NCI-H345 (cell line): ENCODE measurements at regions not wholly inside any gene's neighbourhood (a gene's known extent, or its start where the extent isn't known, plus 50 kb on each side); places are given as distances from the start of the nearest gene placed in this dataset.
"Not testable (repeated sequence)": the region's sequence is repeated elsewhere in the genome, so short reads cannot be mapped to it uniquely, and the experiment has no call there.

Source experiments
- DNase-seq: peaks from one replicate; lab custom pipeline; 2025; lab: John Stamatoyannopoulos, UW

DNA sequence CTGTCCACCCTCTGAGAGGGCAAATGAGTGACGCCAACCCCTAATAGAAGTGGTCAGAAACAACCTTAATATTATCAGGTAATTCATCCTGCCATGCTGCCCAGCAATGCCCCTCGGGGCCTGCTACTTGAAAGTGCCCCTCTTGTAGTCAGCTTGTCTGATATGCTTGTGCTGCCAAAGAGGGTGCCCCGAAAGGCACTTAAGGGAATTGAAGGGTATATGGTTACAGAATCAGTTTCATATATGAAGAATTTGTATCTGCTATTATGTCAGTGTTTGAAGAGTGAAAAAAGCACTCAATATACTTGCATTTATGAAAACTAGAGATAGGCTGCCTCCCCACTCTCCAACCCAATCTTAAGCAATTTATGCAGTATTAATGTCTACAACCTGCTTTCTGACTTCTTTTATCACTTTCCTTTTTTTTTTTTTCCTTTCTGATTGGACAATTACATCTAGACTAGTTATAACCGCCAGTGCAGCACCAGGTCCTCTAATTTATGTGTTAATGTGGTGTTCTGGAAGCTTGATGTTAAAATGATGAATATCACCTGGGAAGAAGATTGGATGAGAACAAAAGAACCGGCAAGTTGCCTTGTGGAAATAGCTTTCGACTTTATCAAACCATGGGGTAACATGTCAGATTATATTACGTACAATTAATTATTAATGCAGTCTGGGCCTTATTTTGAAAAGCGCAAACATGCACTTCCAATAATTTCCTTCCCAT is 646.9 kb upstream of the ACVR2A start:
- no peak for DNase-seq

DNA sequence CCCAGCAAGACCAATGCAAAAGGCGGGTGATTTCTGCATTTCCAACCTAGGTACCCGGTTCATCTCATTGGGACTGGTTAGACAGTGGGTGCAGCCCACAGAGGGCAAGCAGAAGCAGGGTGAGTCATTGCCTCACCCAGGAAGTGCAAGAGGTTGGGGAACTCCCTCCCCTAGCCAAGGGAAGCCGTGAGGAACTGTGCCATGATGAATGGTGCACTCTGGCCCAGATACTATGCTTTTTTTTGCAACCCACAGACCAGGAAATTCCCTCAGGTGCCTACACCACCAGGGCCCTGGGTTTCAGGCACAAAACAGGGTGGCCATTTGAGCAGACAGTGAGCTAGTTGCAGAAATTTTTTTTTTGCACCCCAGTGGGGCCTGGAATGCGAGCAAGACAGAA is 662.6 kb upstream of the ACVR2A start:
- no peak for DNase-seq

DNA sequence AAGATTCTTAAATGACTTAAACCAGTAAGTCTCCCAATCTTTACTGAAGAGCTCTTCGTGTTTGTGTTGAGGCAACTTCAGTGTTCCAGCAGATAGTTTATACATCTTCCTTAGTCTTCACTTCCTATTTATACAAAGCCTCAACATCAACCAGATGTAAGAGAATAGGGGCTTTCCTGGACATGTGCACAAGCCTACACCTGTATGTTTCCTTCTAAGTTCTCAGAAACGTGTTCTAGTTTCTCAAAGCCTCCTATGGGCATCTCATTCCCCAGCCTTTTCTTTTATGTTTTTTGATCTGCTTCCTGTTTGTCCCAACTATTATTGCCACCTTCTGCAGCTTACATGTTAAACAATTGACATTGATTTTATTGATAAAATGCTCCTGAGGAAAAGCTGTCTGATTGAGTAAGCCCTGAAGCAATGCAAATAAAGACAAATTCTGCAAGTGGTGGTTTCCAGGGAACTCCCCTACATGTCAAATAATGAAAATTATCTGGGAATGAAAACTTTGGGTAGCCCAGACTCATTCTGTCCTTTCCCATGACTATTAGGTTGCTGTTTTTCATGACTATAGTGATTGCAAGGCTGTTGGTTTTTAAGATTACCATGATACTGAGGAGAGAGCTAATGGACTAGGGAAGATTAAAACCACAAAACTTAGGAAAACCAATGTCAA is 663.3 kb upstream of the ACVR2A start:
- no peak for DNase-seq

DNA sequence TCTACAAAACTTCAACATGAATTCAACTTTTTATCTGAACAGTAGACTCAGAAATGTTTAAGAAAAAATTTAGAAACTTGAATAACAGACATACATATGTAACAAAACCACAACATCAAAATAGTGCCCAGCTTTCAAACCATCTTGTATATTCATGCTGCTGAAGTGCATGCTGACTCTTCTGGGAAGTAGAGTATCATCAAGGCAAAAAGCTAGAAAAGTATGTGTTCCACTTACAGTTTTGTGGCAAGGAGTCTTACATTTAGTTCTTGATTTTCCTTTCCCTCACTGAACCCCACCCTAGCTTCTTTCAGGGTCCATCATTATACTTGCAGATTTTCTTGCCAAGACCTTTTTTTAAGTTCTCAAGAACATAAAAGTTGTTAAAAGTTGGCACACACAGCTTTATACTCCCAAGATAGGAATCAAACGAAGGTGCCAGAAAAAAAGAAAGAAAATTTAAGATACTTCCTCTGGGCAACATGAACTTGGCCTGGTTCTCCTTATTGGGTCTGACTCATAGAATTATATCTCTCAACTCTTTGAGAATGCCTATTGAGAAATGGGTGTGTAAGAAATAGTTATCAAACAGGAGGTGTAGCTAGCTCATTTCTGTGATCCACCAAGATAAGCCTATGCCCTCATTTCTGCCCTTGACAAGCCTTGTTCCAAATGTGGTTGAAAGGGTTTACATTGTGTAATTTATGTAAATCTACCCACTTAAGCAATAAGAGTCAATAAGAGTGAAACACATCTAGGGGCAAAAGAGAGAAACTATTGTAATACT is 667.6 kb upstream of the ACVR2A start:
- DNase-seq: peak; percentile 8

DNA sequence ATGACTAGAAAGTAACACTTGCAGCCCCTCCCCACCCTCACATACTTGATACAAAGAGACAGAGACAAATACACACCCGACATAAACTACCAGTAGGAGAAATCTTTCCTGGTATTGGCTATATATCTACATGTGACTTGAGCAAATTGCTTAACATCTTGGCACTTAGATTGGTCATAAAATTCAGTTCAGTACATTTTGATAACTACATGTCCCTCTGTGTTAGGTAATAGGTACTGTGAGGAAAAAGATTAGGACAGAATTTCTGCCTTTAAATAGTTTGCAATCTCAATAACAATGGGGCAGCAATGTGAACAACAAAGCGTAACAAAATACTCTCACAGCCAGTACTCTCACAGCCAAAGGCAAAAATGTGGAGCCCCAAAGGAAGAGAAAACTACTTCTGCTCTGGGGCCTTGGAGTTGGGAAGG is 670.0 kb upstream of the ACVR2A start:
- no peak for DNase-seq

DNA sequence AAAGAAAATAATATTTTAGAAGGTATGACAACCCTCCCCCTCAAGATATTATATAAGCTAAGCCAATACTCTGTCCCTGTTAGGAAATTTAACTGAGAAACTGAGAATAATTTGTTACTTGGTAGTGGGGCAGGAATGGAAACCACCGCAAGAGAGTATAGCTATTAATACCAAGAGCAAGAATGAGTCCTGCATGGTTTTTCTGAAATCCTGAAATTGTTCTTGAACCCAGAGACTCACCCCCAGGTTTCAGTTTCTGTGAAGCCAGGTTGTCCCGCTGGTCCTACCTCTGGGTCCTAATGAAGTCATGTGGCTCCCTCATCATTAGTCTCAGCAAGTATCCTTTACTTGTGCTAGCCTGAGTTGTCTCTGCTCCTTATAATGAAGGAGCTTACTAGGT is 671.0 kb upstream of the ACVR2A start:
- DNase-seq: no peak

DNA sequence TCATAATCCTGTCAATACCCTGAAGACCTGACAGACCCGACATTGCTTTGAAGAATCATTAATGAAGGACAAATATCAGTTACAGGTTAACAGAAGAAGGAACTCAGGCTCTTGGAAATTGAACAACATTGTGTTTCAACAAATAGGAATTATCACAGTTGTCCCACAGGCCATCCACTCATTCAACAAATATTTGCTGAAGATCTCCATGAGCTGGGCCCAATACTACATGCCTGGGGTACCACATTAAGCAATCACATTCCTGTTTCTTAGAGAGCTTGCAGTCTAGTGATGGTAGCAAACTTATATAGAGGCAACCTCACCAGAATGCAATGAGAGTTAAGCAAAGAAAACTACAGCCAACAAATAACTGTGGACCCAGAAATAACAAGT is 671.6 kb upstream of the ACVR2A start:
- no peak for DNase-seq

DNA sequence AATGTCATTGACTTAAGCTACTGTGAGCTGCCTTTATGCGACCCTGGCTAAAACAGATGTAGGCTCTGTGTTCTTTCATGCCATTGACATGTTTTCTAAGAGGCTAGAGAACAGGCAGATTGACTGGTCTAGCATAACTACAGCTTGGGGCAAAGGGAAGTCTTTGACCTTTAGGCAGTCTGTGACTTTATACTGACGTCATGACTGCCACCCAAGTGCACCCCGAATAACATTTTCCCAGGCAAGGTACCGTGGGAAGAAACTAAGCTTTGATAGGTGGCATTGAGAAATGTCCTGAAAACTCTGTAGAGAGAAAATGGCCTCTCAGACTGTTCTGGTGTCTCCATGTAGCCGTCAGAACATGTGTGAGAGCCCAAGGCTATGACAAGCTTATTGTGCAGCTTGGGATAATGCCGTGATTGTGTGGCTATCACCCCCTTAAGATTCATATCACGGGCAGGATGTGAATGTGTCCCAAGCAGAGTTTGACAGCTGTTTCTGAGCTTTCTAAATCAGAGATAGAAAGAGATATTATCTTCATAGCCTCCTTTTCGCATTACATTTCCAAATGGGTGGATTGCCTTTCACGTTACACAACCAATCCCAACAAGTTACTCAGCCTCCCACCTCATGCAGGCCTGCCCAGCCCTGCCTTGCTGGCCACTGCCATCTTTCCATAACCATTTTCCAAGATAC is 672.2 kb upstream of the ACVR2A start:
- DNase-seq: no peak

DNA sequence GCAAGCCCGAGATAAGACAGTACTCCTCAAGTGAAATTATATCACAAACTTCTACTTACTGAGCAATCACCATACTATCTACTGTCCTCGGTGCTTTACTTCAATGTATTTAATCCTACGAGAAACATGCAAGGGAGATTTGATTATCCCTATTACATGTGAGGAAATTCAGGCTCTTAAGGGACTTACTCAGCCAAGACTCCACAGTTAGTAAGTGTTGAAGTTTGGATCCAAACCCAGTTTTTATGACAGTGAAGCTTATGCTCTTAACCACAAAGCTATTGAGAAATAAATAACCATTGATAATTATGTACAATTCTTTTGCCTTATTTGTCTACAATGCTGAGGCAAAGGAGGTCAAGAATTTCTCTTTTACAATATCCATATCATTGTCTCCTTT is 672.9 kb upstream of the ACVR2A start:
- DNase-seq: no peak

DNA sequence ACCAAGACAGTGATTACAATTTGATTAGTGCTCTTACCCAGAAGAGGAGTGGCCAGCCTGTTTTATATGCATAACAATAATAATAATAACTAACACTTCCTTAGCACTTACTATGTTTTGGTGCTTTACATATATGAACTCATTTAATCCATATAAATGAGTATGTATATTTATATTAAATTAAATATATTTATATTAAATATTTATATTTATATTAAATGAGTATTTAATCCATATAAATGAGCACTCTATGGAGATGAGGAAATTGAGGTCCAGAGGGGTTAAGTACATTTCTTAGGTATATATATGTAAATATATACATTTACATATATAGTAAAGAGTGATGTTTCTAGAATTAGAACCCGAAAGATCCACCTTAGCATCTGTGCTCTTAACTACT is 673.9 kb upstream of the ACVR2A start:
- no peak for DNase-seq

DNA sequence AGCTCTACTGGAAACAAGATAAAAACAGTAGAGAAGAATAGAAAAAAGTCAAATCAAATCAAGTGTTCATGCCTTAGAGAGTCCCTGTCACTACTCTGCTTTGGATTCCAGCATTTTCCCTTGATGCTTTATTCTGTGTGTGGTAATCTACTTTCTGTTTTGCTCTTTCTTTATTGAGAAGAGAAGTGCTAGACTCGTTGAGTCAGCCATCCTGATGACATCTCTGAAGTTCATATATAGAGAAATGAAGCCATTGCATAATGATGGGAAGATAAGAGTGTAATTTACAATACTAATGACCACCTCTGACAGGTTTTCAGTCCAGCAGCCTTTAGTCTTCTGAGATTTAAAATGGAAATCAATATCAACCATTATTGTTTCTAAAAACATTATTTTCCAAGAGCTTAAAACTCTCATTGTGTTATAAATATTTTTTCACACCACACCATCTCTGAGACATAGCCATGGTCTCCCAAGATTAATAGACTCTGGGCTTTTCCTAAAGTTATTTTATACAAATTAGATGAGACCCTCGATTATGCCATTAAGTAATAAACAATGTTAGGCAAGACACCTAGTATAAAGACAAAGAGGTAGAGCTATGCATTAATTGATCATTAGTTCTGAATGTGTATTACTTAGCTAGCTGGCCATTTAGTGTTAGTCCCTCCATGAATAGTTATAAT is 679.0 kb upstream of the ACVR2A start:
- DNase-seq: no peak

DNA sequence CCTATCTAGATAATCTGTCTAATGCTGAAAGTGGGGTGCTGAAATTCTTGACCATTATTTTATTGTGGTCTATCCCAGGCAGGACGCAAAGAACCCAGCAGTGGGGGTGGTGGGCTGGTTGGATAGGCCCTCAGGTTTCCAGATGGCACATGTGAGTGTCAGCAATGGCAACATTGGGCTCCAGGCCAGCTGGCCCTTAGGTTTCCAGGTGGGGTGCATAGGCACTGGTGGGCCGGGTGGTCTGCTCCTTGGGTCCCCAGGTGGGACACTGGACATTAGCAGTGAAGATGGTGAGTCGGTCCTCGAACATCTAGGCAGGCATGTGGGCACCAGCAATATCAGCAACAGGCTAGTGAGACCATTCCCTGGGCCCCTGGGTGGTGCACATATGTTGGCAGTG is 680.3 kb upstream of the ACVR2A start:
- no peak for DNase-seq

DNA sequence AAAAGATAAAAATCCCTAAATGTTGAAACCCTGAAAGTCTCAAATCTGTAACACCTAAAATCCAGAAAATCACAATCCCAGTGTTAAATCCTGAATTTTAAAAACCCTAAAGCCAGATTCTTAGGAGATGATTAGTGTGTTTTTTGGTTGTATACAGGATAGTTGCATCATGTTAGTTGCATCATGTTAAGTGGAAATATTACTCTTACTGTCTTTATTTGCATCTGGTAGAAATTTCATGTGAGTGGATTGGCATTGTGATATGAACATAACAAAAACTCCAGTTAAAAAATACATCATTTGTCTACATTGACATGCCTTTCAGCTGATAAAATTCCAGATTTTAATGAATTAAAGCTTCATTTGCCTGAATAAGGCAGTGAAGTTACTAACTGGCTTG is 683.1 kb upstream of the ACVR2A start:
- DNase-seq: no peak

DNA sequence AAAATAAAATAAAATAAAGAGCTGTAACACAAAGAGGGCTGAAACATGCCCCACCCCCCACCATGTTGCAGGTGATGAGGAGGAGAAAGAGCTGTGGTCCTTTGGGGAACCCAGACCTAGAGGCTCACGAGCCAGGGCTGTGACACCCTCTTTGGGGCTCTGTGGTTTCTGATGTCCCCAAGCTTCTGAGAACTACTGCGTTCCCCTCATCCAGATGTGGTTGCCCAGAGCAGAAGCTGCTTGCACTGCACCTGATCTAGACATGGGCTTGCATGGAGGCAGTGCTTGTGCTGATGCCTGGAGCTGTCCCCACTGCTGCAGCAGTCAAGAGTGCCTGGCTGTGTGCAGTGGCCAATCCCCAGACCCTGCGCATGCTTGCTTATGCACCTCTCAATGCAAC is 687.9 kb upstream of the ACVR2A start:
- DNase-seq: no peak

DNA sequence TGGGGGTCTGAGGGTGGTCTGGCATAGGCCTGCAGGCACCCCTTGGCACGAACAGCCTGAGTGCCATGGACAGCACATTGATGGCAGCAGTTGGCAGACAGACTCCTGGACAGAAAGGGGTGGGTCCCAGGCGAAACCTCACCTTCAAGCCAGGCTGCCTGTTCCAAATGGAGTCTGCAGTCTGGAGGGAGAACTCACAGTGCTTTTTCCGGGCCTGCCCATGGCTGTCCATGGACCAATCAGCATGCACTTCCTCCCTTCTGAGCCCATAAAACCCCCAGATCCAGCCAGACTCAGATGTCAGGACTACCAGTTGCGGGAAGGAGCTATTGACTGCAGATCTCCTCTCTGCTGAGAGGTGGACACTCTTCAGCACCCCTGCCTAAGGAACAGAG is 694.6 kb upstream of the ACVR2A start:
- no peak for DNase-seq

DNA sequence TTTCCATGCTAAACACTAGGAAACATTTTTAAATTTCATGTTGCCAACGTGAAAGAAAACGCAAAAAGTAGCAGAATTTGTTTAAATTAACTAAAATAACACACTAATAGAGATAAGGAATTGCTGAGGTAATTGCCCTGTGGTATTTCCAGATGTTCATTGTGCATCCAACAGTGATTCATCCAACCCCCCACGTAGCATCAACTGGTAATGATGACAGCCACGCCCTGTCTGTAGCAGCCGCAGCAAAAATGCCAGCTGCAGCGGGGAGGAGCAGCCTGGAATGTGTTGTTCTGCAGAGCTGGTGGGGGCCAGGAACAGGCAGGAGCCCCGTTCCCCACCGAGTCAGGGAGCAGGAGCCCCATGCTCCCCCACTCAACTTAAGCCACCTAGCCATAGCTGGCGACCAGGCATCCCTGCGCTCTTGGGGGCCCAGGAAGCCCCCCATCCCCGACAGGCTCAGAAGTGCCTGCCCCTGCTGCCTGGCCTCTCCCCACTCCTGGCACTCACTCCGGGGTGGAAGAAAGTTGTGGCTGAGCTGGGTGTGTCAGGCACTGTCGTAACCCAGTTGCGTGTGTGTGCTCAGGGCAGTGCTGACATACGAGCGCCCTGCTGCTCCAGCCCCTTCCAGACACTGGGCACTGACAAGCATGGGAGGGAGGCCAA is 695.1 kb upstream of the ACVR2A start:
- no peak for DNase-seq

DNA sequence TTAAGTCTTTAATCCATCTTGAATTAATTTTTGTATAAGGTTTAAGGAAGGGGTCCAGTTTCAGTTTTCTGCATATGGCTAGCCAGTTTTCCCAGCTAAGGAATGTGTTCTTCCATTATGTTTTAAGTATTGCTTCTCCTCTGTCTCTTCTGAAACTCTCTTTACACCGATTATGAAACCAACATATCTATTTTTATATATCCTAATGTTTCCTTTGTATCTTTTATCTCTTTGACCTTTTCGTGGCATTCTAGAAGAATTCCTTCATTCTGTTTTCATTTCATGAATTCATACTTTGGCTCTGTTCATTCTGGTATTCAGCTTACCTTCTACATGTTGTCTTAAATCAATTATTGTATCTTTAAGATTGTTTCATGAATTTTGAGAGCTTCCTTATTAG is 697.0 kb upstream of the ACVR2A start:
- no peak for DNase-seq

DNA sequence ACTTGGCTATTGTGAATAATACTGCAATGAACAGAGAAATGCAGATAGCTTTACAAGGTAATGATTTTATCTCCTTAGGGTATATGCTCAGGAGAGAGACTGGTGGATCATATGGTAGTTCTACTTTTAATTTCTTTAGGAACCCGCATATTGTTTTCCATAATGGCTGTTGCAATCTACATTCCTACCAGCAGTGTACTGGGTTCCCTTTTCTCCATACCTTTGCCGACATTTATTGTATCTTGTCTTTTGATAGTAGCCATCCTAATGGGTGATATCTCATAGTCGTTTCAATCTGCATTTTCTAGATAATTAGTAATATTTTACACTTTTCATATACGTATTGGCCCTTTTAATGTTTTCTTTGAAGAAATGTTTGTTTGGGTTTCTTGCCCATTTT is 702.9 kb upstream of the ACVR2A start:
- no peak for DNase-seq

DNA sequence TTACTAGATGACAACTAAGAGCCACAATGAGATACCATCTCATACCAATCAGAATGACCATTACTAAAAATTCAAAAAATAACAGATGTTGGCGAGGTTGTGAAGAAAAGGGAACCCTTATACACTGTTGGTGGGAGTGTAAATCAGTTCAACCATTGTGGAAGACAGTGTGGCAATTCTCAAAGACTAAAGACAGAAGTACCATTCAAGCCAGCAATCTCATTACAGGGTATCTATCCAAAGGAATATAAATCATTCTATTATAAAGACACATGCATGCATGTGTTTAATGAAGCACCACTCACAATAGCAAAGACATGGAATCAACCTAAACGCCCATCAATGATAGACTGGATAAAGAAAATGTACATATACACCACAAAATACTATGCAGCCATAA is 705.1 kb upstream of the ACVR2A start:
- DNase-seq: not testable (repeated sequence)

DNA sequence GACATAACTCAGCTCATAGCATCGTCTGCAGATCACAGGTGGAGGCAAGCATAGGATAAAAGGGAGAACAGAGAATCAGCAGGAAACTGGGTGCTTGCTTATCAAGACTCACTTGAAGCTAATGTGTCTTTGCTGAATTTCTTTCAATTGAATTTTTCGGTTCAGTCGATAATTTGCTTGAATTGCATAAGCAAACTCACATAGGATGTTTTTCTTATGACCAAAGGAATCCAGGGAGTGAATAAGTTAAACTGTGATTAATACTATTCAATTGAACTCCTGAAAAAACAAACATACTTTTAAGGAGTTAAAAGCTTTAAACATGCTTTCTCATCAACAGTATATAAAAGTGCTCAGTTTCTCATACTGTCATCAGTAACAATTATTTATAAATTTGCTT is 707.1 kb upstream of the ACVR2A start:
- DNase-seq: no peak

DNA sequence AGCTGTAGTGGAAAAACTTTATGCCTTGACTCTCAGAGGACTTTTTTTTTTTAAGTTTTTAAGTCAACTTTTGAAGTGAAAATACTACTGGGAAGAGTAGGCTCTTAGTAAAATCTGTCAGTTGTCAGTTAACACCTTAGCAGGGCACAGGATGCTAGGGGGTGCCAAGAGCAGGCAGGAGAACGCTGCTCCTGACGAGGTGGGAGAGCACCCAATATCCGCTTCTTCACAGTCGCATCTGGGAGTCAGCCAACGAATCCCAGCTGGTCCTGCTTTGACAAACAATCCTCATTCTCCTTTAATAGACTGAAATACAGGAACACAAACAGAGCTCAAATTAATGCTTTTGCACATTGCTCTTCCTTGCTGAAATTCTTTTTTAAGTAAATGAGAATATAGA is 709.5 kb upstream of the ACVR2A start:
- DNase-seq: peak; percentile 79
